Peyer's patch (tissue), 4 donors: ENCODE measurements at regions not wholly inside any gene's neighbourhood (a gene's known extent, or its start where the extent isn't known, plus 50 kb on each side); places are given as distances from the start of the nearest gene placed in this dataset.

Experiments
- DNase-seq, 3 donors: peaks; one replicate each; pipeline ENCODE4 v3.0.0-alpha.2; 2017 to 2019
- H3K27ac ChIP-seq, 4 donors: fragments of 200-600 bp; sonication (generic); one replicate each; pipeline ENCODE4 v1.5.1; 2016 to 2019
- H3K27me3 ChIP-seq, 2 donors: fragments of 200-600 bp; sonication (generic); one replicate each; pipeline ENCODE4 v1.5.1; 2019
- H3K36me3 ChIP-seq, 3 donors: fragments of 200-600 bp; sonication (generic); one replicate each; pipeline ENCODE4 v1.5.1; 2016 to 2019
- H3K4me1 ChIP-seq, 4 donors: fragments of 200-600 bp; sonication (generic); one replicate each; pipeline ENCODE4 v1.5.1; 2016 to 2019
- H3K4me3 ChIP-seq, 4 donors: fragments of 200-600 bp; sonication (generic); 1 replicate in 3 of 4; 2 replicates in 1 of 4; pipeline ENCODE4 v1.5.1; 2016 to 2019; ENCODE audit warnings: mild to moderate bottlenecking in 1 of 4
- H3K9me3 ChIP-seq, 4 donors: fragments of 200-600 bp; sonication (generic); one replicate each; pipeline ENCODE4 v1.5.1; 2016 to 2019; ENCODE audit warnings: mild to moderate bottlenecking in 1 of 4
- CTCF ChIP-seq, 6 experiments: fragments of 450-650 bp in 4 of 6; fragments of 200-600 bp in 2 of 6; sonication (generic) in 1 of 6; IDR thresholded peaks; one replicate each; pipeline ENCODE4 v1.5.1; 2017 to 2019; ENCODE audit warnings: antibody characterized with exemption in 6 of 6, mild to moderate bottlenecking in 3 of 6, moderate library complexity in 1 of 6
- POLR2A ChIP-seq, 2 donors: fragments of 450-650 bp; IDR thresholded peaks; one replicate each; pipeline ENCODE4 v1.5.1; 2017; ENCODE audit warnings: antibody characterized with exemption in 2 of 2, mild to moderate bottlenecking in 2 of 2, moderate library complexity in 2 of 2

GRCh38 chr4:20302336-20302735 lies 50.6 kb downstream of the SLIT2 start:
- Histone ChIP-seq H3K4me1 (no peaks in the 10 kb centered on the region), H3K4me3 (no peak overlapping the region), H3K27ac (no peak overlapping the region), H3K27me3 (no peaks in the 10 kb centered on the region), H3K36me3 (no peaks in the 10 kb centered on the region), H3K9me3 (no peaks in the 10 kb centered on the region)
- TF ChIP-seq POLR2A (IDR thresholded peaks at IDR 0.05), result no peak
- no peak for TF ChIP-seq CTCF (IDR thresholded peaks at IDR 0.05)
- no peak for DNase-seq

GRCh38 chr4:20305976-20306375 lies 54.3 kb downstream of the SLIT2 start:
- Histone ChIP-seq H3K27ac (no peak overlapping the region), H3K4me1 (no peaks in the 10 kb centered on the region), H3K27me3 (no peaks in the 10 kb centered on the region), H3K36me3 (no peaks in the 10 kb centered on the region), H3K9me3 (no peaks in the 10 kb centered on the region), H3K4me3 (no peak overlapping the region)
- DNase-seq, result no peak
- TF ChIP-seq CTCF (IDR thresholded peaks at IDR 0.05) (no peak), POLR2A (IDR thresholded peaks at IDR 0.05) (no peak)

GRCh38 chr4:20311856-20312255 lies 60.2 kb downstream of the SLIT2 start:
- Histone ChIP-seq H3K9me3 (no peaks in the 10 kb centered on the region), H3K27ac (no peak overlapping the region), H3K4me1 (no peaks in the 10 kb centered on the region), H3K36me3 (no peaks in the 10 kb centered on the region), H3K4me3 (no peak overlapping the region), H3K27me3 (no peaks in the 10 kb centered on the region)
- TF ChIP-seq CTCF (IDR thresholded peaks at IDR 0.05), result no peak
- TF ChIP-seq POLR2A (IDR thresholded peaks at IDR 0.05), result no peak
- no peak for DNase-seq

GRCh38 chr4:20313237-20314030 lies 61.7 kb downstream of the SLIT2 start:
- TF ChIP-seq CTCF (IDR thresholded peaks at IDR 0.05) (no peak), POLR2A (IDR thresholded peaks at IDR 0.05) (no peak)
- no peaks in the 10 kb centered on the region for H3K27me3 ChIP-seq

GRCh38 chr4:20317424-20317985 lies 65.8 kb downstream of the SLIT2 start:
- H3K4me1 ChIP-seq, result no peaks in the 10 kb centered on the region
- DNase-seq, result no peak
- no peaks in the 10 kb centered on the region for H3K27me3 ChIP-seq
- no peak for TF ChIP-seq POLR2A (IDR thresholded peaks at IDR 0.05)
- TF ChIP-seq CTCF (IDR thresholded peaks at IDR 0.05), result no peak
- no peak overlapping the region for H3K4me3 ChIP-seq
- no peaks in the 10 kb centered on the region for H3K9me3 ChIP-seq
- no peaks in the 10 kb centered on the region for H3K36me3 ChIP-seq
- no peak overlapping the region for H3K27ac ChIP-seq

More at GRCh38 chr4:20313237-20314030, 61.7 kb downstream of the SLIT2 start:
- Histone ChIP-seq H3K4me3 (no peak overlapping the region), H3K36me3 (no peaks in the 10 kb centered on the region), H3K4me1 (no peaks in the 10 kb centered on the region), H3K27ac (no peak overlapping the region), H3K9me3 (no peaks in the 10 kb centered on the region)
- DNase-seq, result no peak
